ENCODE measurements at regions not wholly inside any gene's neighbourhood (a gene's known extent, or its start where the extent isn't known, plus 50 kb on each side); places are given as distances from the start of the nearest gene placed in this dataset.

- TF ChIP-seq CTCF (IDR thresholded peaks at IDR 0.05) (no peak), POLR2AphosphoS5 (IDR thresholded peaks at IDR 0.05; ENCODE audit: low read depth, low read length) (no peak)
Measured at GRCh38 chr16:76946879-76947278, 244.1 kb upstream of the MON1B start.
